HEK293T (cell line): ENCODE measurements at regions not wholly inside any gene's neighbourhood (a gene's known extent, or its start where the extent isn't known, plus 50 kb on each side); places are given as distances from the start of the nearest gene placed in this dataset.
"Not testable (repeated sequence)": the region's sequence is repeated elsewhere in the genome, so short reads cannot be mapped to it uniquely, and the experiment has no call there.

Experiments
- CTCF ChIA-PET: fragments of 350-600 bp; formaldehyde crosslinking; extraction: SDS; loops from one replicate; lab custom pipeline; 2021; ENCODE audit warnings: antibody characterized with exemption, inconsistent platforms; lab: Yijun Ruan, JAX
- POLR2A ChIA-PET: fragments of 350-600 bp; formaldehyde crosslinking; extraction: SDS; loops from one replicate; lab custom pipeline; 2020; ENCODE audit warnings: antibody characterized with exemption, inconsistent platforms; lab: Yijun Ruan, JAX
- DNase-seq: peaks from one replicate; pipeline ENCODE4 v3.0.0; 2012; ENCODE audit warnings: mixed read lengths; ENCODE audit errors: extremely low spot score
- ARNT ChIP-seq: fragments of 450-650 bp; IDR thresholded peaks from 2 replicates; pipeline ENCODE4 v1.6.1; 2017; ENCODE audit warnings: mild to moderate bottlenecking
- BHLHE40 ChIP-seq: fragments of 450-650 bp; IDR thresholded peaks from 2 replicates; pipeline ENCODE4 v1.6.1; 2016; ENCODE audit warnings: mild to moderate bottlenecking, moderate library complexity, borderline replicate concordance
- CTBP1 ChIP-seq: fragments of 450-650 bp; IDR thresholded peaks from 2 replicates; pipeline ENCODE4 v1.6.1; 2016; ENCODE audit warnings: borderline replicate concordance
- ELF4 ChIP-seq: fragments of 450-650 bp; IDR thresholded peaks from 2 replicates; pipeline ENCODE4 v1.6.1; 2017; ENCODE audit warnings: antibody characterized with exemption
- FOXA1 ChIP-seq: fragments of 450-650 bp; IDR thresholded peaks from 2 replicates; pipeline ENCODE4 v1.6.1; 2016; ENCODE audit warnings: mild to moderate bottlenecking
- FOXK2 ChIP-seq: fragments of 450-650 bp; IDR thresholded peaks from 2 replicates; pipeline ENCODE4 v1.6.1; 2016; ENCODE audit warnings: mild to moderate bottlenecking
- FOXM1 ChIP-seq: fragments of 450-650 bp; IDR thresholded peaks from 2 replicates; pipeline ENCODE4 v1.6.1; 2017; ENCODE audit warnings: mild to moderate bottlenecking, borderline replicate concordance
- HDGF ChIP-seq: fragments of 450-650 bp; IDR thresholded peaks from 2 replicates; pipeline ENCODE4 v1.6.1; 2017; ENCODE audit warnings: antibody characterized with exemption, borderline replicate concordance
- L3MBTL2 ChIP-seq: fragments of 450-650 bp; conservative IDR thresholded peaks from 2 replicates; pipeline ENCODE4 v1.6.1; 2016; ENCODE audit warnings: mild to moderate bottlenecking
- LEF1 ChIP-seq: fragments of 450-650 bp; IDR thresholded peaks from 2 replicates; pipeline ENCODE4 v1.6.1; 2017; ENCODE audit warnings: mild to moderate bottlenecking, borderline replicate concordance
- NFRKB ChIP-seq: fragments of 450-650 bp; IDR thresholded peaks from 2 replicates; pipeline ENCODE4 v1.6.1; 2016; ENCODE audit warnings: mild to moderate bottlenecking, moderate library complexity
- SP1 ChIP-seq: fragments of 450-650 bp; IDR thresholded peaks from 2 replicates; pipeline ENCODE4 v1.6.1; 2017
- SUZ12 ChIP-seq: fragments of 450-650 bp; IDR thresholded peaks from 2 replicates; pipeline ENCODE4 v1.6.1; 2016; ENCODE audit warnings: mild to moderate bottlenecking
- TARDBP ChIP-seq: fragments of 450-650 bp; IDR thresholded peaks from 2 replicates; pipeline ENCODE4 v1.6.1; 2016
- ZNF384 ChIP-seq: fragments of 450-650 bp; IDR thresholded peaks from 2 replicates; pipeline ENCODE4 v1.6.1; 2016
- TF ChIP-seq, protein P1 (sequence below): fragments of 450-650 bp; IDR thresholded peaks from 2 replicates; pipeline ENCODE4 v1.6.1; 2016

DNA sequence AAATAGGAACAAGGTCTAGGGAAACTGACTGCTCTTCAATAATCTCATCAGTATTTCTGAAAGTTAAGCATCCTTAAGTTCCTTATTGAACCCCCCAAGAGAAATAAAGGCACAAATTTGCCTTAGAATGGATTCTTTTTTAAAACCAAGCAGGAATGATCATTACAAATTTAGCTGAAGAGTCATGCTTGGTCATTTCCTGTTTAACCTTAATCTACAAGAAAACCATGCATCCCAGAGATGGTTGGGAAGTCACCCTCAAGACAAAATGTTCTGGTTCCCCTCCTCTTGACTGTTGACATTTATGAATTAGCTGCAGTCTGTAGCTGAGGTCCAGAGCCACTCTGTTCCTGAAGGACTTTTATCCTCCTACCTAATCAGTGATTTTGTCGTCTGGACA lies 291.8 kb upstream of the G2E3 start:
- DNase-seq = no peak
- ChIA-PET CTCF (interaction anchor here (1.5 kb wide), 1 partner anchor 17 kb away, joined by 5 read pairs; no protein-coding TSS in a partner anchor), POLR2A (no interaction called here)
- no peak for TF ChIP-seq NFRKB
- no peak for TF ChIP-seq BHLHE40
- TF ChIP-seq FOXK2 = no peak
- TF ChIP-seq L3MBTL2 = no peak
- TF ChIP-seq LEF1 = no peak
- no peak for TF ChIP-seq CTBP1
- TF ChIP-seq SUZ12 = no peak
- TF ChIP-seq TARDBP = no peak
- no peak for TF ChIP-seq ZNF384
- TF ChIP-seq HDGF = no peak
- TF ChIP-seq ARNT = no peak
- TF ChIP-seq FOXM1 = no peak
- no peak for TF ChIP-seq ELF4

- TF ChIP-seq, protein P1, sequence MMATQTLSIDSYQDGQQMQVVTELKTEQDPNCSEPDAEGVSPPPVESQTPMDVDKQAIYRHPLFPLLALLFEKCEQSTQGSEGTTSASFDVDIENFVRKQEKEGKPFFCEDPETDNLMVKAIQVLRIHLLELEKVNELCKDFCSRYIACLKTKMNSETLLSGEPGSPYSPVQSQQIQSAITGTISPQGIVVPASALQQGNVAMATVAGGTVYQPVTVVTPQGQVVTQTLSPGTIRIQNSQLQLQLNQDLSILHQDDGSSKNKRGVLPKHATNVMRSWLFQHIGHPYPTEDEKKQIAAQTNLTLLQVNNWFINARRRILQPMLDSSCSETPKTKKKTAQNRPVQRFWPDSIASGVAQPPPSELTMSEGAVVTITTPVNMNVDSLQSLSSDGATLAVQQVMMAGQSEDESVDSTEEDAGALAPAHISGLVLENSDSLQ = peak; percentile 43
- TF ChIP-seq L3MBTL2 = 0 out of 2 replicates have a peak, but pooled peaks have one; percentile 28
- no peak for TF ChIP-seq TARDBP
- ChIA-PET POLR2A (interaction anchor here (0.8 to 0.9 kb wide), 3 partner anchors 13 to 252 kb away, joined by 3 to 4 read pairs (median 3); no protein-coding TSS in a partner anchor), CTCF (interaction anchor here (0.5 to 4.2 kb wide), 20 partner anchors 9 to 303 kb away, joined by 3 to 36 read pairs (median 4); no protein-coding TSS in a partner anchor)
- DNase-seq = peak; percentile 84
Measured at GRCh38 chr14:30270200-30271161, 288.5 kb upstream of the G2E3 start.

DNA sequence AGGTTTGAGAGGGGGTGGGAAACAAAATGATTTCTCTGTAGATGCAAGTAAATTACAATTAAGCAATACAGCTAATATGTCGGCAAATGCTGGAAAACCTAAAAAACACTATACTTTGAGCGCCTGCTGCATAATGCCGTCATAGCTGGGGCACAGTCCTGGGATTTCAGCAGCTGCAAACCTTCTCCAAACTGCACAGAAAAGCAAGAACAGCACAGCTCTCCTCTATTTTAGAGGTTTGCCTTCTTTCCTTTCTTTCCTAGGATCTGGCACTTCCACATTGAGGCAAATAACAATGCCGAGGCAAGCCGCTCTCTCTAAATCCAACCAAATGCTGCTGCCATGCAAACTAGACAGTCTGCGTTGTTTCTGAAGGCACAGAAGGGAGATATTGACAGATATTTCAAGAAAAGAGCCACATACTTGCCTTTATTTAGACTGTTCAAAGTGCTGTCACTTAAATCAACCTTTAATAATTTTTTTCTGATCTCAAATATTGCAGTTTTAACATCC lies 287.1 kb upstream of the G2E3 start:
- TF ChIP-seq SP1 (no peak), NFRKB (no peak), BHLHE40 (no peak), HDGF (no peak), ARNT (no peak)
- TF ChIP-seq, protein P1 = no peak
- ChIA-PET CTCF (interaction anchor here (0.7 to 4.2 kb wide), 5 partner anchors 11 to 172 kb away, joined by 3 to 36 read pairs (median 3); no protein-coding TSS in a partner anchor), POLR2A (no interaction called here)
- DNase-seq = no peak

DNA sequence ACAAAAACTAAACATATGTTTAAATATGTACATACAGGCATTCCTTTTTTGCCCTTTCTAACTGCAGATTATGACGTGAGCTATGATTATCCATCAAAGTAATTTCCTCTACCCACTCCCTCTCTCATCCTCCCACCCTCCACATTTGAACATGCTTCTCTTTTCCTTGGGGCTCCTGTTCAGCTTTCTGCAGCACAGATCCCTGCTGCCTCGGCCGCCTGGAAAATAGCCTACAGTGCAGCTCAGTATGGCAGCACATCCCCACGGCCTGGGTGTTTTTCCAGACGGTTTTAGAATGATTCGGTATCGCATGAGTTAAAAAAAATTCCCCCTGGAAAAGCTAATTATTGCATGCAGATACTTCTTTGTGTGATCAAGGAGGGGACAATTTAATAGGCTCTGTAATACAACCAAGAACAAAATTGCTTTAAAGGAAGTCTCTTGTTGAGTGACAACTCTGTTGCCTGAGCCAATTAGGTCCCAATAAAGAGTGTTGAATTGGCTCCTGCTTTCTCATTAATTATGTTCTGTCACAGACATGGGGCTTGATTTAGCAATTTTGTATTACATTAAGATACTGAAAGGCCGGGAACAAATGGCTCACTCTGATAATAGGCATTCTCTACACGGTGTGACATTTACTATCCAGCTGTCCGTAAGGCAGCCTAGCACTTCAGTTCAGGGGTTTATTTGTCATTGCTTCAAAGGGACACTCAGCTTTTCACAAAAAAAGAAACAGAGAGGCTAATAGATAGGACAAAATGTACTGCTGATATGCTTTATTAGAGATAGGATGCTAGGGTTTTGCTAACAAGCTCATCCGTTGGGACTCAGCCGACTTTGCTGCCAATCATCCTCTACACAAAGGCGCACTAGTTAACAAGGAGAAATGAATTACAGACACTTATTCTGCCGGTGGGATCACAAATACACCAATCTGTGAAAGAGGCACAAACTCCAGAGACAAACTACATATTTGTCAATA lies 285.8 kb upstream of the G2E3 start:
- ChIA-PET POLR2A (no interaction called here), CTCF (interaction anchor here (4.2 kb wide), 1 partner anchor 11 kb away, joined by 36 read pairs; no protein-coding TSS in a partner anchor)
- TF ChIP-seq FOXA1 (no peak), FOXK2 (no peak), ELF4 (no peak), LEF1 (no peak), ARNT (no peak), ZNF384 (no peak), SUZ12 (no peak), NFRKB (no peak), HDGF (no peak)
- TF ChIP-seq, protein P1 = no peak
- DNase-seq = no peak

GRCh38 chr14:30275604-30276003 lies 283.4 kb upstream of the G2E3 start:
- ChIA-PET CTCF (no interaction called here), POLR2A (no interaction called here)
- no peak for DNase-seq
- no peak for TF ChIP-seq ARNT
- TF ChIP-seq TARDBP = no peak
- TF ChIP-seq LEF1 = no peak
- TF ChIP-seq ZNF384 = no peak
- no peak for TF ChIP-seq BHLHE40
- no peak for TF ChIP-seq FOXM1
- no peak for TF ChIP-seq SUZ12
- no peak for TF ChIP-seq ELF4

DNA sequence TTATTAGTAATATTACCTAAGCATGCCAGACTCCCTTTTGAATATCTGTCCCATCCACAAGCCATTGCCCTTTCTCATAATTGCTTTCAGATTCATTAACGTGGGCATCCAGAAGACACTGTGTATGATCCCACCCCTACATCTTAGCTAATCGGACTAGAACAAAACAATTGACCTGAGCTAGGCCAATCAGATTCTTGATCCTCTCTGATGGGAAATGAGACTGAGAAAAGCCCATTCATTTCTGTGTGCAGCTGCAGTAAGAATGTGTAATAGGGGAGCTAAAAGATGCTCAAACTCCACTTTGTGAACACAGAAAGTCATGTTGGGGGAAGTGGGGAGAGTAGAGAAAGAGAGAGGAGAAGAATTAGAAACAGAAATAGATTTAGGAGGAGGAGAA lies 281.7 kb upstream of the G2E3 start:
- TF ChIP-seq TARDBP (no peak), NFRKB (no peak), ZNF384 (no peak), ARNT (no peak), LEF1 (no peak), ELF4 (no peak), CTBP1 (no peak), FOXA1 (no peak), SUZ12 (no peak), FOXM1 (no peak), HDGF (no peak), FOXK2 (no peak)
- ChIA-PET CTCF (no interaction called here), POLR2A (no interaction called here)
- no peak for DNase-seq

- CTCF ChIA-PET, POLR2A ChIA-PET, DNase-seq: not testable (repeated sequence)
Measured at GRCh38 chr14:30278856-30279255, 280.1 kb upstream of the G2E3 start.
